GM12878 (cell line): ENCODE measurements at regions not wholly inside any gene's neighbourhood (a gene's known extent, or its start where the extent isn't known, plus 50 kb on each side); places are given as distances from the start of the nearest gene placed in this dataset.

Source experiments
- ATAC-seq: fragments of 200-7000 bp; cut with Tn5 transposase; 3 replicates; pipeline ENCODE4 v1.9.1; 2020; ENCODE audit warnings: mild to moderate bottlenecking, moderate library complexity
- BruUV-seq: library from RNA; stranded (reverse); fragments of 400-500 nt; replicated peaks from 2 replicates; lab custom pipeline; 2021; lab: Mats Ljungman, UMichigan
- CTCF ChIA-PET: fragments of 300-600 bp; sonication (Branson Sonifier 250); formaldehyde crosslinking; extraction: SDS; loops from one replicate; lab custom pipeline; 2021; ENCODE audit warnings: inconsistent platforms; lab: Yijun Ruan, JAX
- POLR2A ChIA-PET: fragments of 350-600 bp; formaldehyde crosslinking; extraction: SDS; loops from one replicate; lab custom pipeline; 2021; ENCODE audit warnings: inconsistent platforms; lab: Charles Lee
- RAD21 ChIA-PET: fragments of 300-600 bp; sonication (Branson Sonifier 250); formaldehyde crosslinking; loops from one replicate; lab custom pipeline; 2023; ENCODE audit warnings: antibody characterized with exemption; ENCODE audit not compliant: unreplicated experiment; lab: Charles Lee
- SMC1A ChIA-PET: fragments of 300-600 bp; sonication (Branson Sonifier 250); formaldehyde crosslinking; loops from one replicate; lab custom pipeline; 2023; ENCODE audit not compliant: unreplicated experiment, uncharacterized antibody; lab: Charles Lee
- DNase-seq: peaks from one replicate; pipeline ENCODE4 v3.0.0-alpha.2; 2011; ENCODE audit warnings: low read depth, low spot score
- FAIRE-seq: peaks from 3 replicates; lab custom pipeline; 2011; peaks lifted over from hg19 to GRCh38; lab: Jason Lieb, UNC
- H2AFZ ChIP-seq: 2 replicates; pipeline ENCODE4 v1.6.0; 2011; ENCODE audit warnings: low read depth, low read length, control low read depth; ENCODE audit not compliant: control insufficient read depth
- H3K27ac ChIP-seq: 2 replicates; pipeline ENCODE4 v1.5.1; 2011; ENCODE audit warnings: control low read depth; ENCODE audit not compliant: control insufficient read depth, insufficient read depth
- H3K27me3 ChIP-seq, 2 experiments: replicated peaks in 1 of 2; 2 replicates each; pipeline versions ENCODE4 v1.6.0 to v1.6.1; 2011; ENCODE audit warnings: low read length in 1 of 2; ENCODE audit not compliant: control insufficient read depth in 2 of 2, insufficient read depth in 2 of 2
- H3K36me3 ChIP-seq, 2 experiments: 2 replicates each; pipeline ENCODE4 v1.5.1; 2011; ENCODE audit warnings: low read length in 1 of 2; ENCODE audit not compliant: control insufficient read depth in 2 of 2, insufficient read depth in 2 of 2
- H3K4me1 ChIP-seq: 2 replicates; pipeline ENCODE4 v1.6.1; 2011; ENCODE audit warnings: mild to moderate bottlenecking, low read length, moderate library complexity, mixed read lengths; ENCODE audit not compliant: control insufficient read depth, insufficient read depth
- H3K4me2 ChIP-seq: 2 replicates; pipeline ENCODE4 v1.6.0; 2011; ENCODE audit warnings: control low read depth; ENCODE audit not compliant: control insufficient read depth, insufficient read depth
- H3K4me3 ChIP-seq: fragments of 200-600 bp; sonication (generic); 2 replicates; pipeline ENCODE4 v1.5.1; 2016
- H3K79me2 ChIP-seq: 2 replicates; pipeline ENCODE4 v1.6.0; 2011; ENCODE audit warnings: low read length; ENCODE audit not compliant: control insufficient read depth, insufficient read depth
- H3K9ac ChIP-seq: 2 replicates; pipeline ENCODE4 v1.8.0; 2011; ENCODE audit warnings: low read length, control low read depth, mixed read lengths; ENCODE audit not compliant: control insufficient read depth, insufficient read depth
- H3K9me3 ChIP-seq: replicated peaks from 3 replicates; pipeline ENCODE4 v1.5.1; 2011; ENCODE audit warnings: mild to moderate bottlenecking, low read length; ENCODE audit not compliant: control insufficient read depth, insufficient read depth
- H4K20me1 ChIP-seq: 2 replicates; pipeline ENCODE4 v1.6.0; 2011; ENCODE audit not compliant: control insufficient read depth, insufficient read depth
- BMI1 ChIP-seq: fragments of 450-650 bp; IDR thresholded peaks from 2 replicates; pipeline ENCODE4 v1.6.1; 2016; ENCODE audit warnings: mild to moderate bottlenecking, moderate library complexity, borderline replicate concordance
- CTCF ChIP-seq, 3 experiments: IDR thresholded peaks in 2 of 3; conservative IDR thresholded peaks in 1 of 3; 2 replicates each; pipeline ENCODE4 v1.5.1; 2011; ENCODE audit warnings: low read depth in 3 of 3, low read length in 3 of 3, mild to moderate bottlenecking in 3 of 3, control low read depth in 2 of 3, moderate library complexity in 2 of 3, inconsistent platforms in 1 of 3, mixed read lengths in 1 of 3; ENCODE audit not compliant: control insufficient read depth in 2 of 3, insufficient read depth in 1 of 3; ENCODE audit errors: extremely low read depth in 1 of 3
- E2F4 ChIP-seq: IDR thresholded peaks from 2 replicates; pipeline ENCODE4 v1.6.1; 2012; ENCODE audit warnings: low read depth, low read length, improper control_type of control experiment
- KDM1A ChIP-seq: fragments of 200-600 bp; sonication (generic); IDR thresholded peaks from 2 replicates; pipeline ENCODE4 v1.6.1; 2016; ENCODE audit warnings: borderline replicate concordance
- PRDM15 ChIP-seq: fragments of 450-650 bp; formaldehyde crosslinking; IDR thresholded peaks from 2 replicates; pipeline ENCODE4 v1.4.0; 2020; ENCODE audit warnings: mild to moderate bottlenecking, moderate library complexity
- RAD51 ChIP-seq: fragments of 450-650 bp; IDR thresholded peaks from 2 replicates; pipeline ENCODE4 v1.6.1; 2016; ENCODE audit warnings: moderate library complexity, mild to moderate bottlenecking, inconsistent platforms
- SP1 ChIP-seq: IDR thresholded peaks from one replicate; pipeline ENCODE4 v1.6.1; 2011; ENCODE audit warnings: low read depth, low read length
- SRF ChIP-seq, 2 experiments: IDR thresholded peaks; 2 replicates each; pipeline ENCODE4 v1.6.1; 2011; ENCODE audit warnings: low read depth in 2 of 2, low read length in 2 of 2, mild to moderate bottlenecking in 1 of 2, moderate library complexity in 1 of 2
- SUPT20H ChIP-seq: IDR thresholded peaks from 2 replicates; pipeline ENCODE4 v1.6.1; 2011; ENCODE audit warnings: low read depth, mild to moderate bottlenecking, low read length, moderate library complexity, borderline replicate concordance; ENCODE audit not compliant: control insufficient read depth
- ZSCAN29 ChIP-seq: fragments of 450-650 bp; IDR thresholded peaks from 2 replicates; pipeline ENCODE4 v1.6.1; 2017; ENCODE audit warnings: mild to moderate bottlenecking, moderate library complexity
- WGBS: methylation state at CpG from one replicate; pipeline ENCODE4 v1.1.6; 2016; ENCODE audit warnings: low lambda C conversion rate; ENCODE audit not compliant: insufficient replicate concordance, insufficient coverage; ENCODE audit errors: missing lambda C conversion rate; 5-methylcytosine and 5-hydroxymethylcytosine counted together
- in situ Hi-C: fragments of 300-500 bp; cut with MboI; formaldehyde crosslinking; loops from 9 replicates; pipeline ENCODE4 v1.14.3; 2018; ENCODE audit warnings: mixed read lengths
- intact Hi-C: fragments of 100-400 bp; cut with micrococcal nuclease; formaldehyde crosslinking; loops from one replicate; pipeline ENCODE4 v1.14.2; 2022; ENCODE audit not compliant: unreplicated experiment

- TF ChIP-seq E2F4, result no peak
- no peak for TF ChIP-seq ZSCAN29
- TF ChIP-seq SP1, result no peak
- TF ChIP-seq SUPT20H, result no peak
- TF ChIP-seq BMI1, result no peak
- no peak for TF ChIP-seq RAD51
- no peak for TF ChIP-seq KDM1A
- TF ChIP-seq PRDM15 (CRISPR knock-in tag), result no peak
- TF ChIP-seq CTCF (IDR thresholded peaks at IDR 0.05 in 2 of 3, conservative IDR thresholded peaks at IDR 0.05 in 1 of 3; ENCODE audit: control insufficient read depth in 2 of 3, extremely low read depth in 1 of 3, insufficient read depth in 1 of 3, low read depth in 3 of 3, low read length in 3 of 3), result no peak
- no peak for TF ChIP-seq SRF (IDR thresholded peaks at IDR 0.05; ENCODE audit: low read depth in 2 of 2, low read length in 2 of 2)
- DNase-seq, result no peak
- no peaks in the 10 kb centered on the region for H4K20me1 ChIP-seq
- 38% methylated on average over 2 of the region's 2 CpGs for WGBS
- no TSS peak for BruUV-seq
- no peak overlapping the region for H3K9ac ChIP-seq
- no peaks in the 10 kb centered on the region for H3K9me3 ChIP-seq
- H2AFZ ChIP-seq, result no peak overlapping the region
- intact Hi-C loops, result no loop called here
- no peaks in the 10 kb centered on the region for H3K4me1 ChIP-seq
- POLR2A ChIA-PET, result interaction anchor here (0.6 kb wide), 1 partner anchor 1400 kb away, joined by 4 read pairs; no protein-coding TSS in a partner anchor
- no peaks in the 10 kb centered on the region for H3K36me3 ChIP-seq
- no peaks in the 10 kb centered on the region for H3K27me3 ChIP-seq
- no peak overlapping the region for H3K4me3 ChIP-seq
- no peak for FAIRE-seq
- no peak overlapping the region for H3K4me2 ChIP-seq
- in situ Hi-C loops, result no loop called here
- RAD21 ChIA-PET, result no interaction called here
- no peaks in the 10 kb centered on the region for H3K79me2 ChIP-seq
- SMC1A ChIA-PET, result interaction anchor here (1.2 kb wide), 1 partner anchor 12 kb away, joined by 4 read pairs; no protein-coding TSS in a partner anchor
- ATAC-seq, result no peak
- CTCF ChIA-PET, result interaction anchor here (1.7 kb wide), 1 partner anchor 20 kb away, joined by 5 read pairs; no protein-coding TSS in a partner anchor
- no peak overlapping the region for H3K27ac ChIP-seq
Observed at GRCh38 chr2:226414335-226414734, 385.3 kb downstream of the IRS1 start.
